HEK293 (cell line): ENCODE measurements at regions not wholly inside any gene's neighbourhood (a gene's known extent, or its start where the extent isn't known, plus 50 kb on each side); places are given as distances from the start of the nearest gene placed in this dataset.

Experiments used
- CTCF ChIA-PET: fragments of 350-600 bp; formaldehyde crosslinking; extraction: SDS; loops from one replicate; lab custom pipeline; 2021; ENCODE audit warnings: antibody characterized with exemption; lab: Yijun Ruan, JAX
- POLR2A ChIA-PET: fragments of 300-600 bp; formaldehyde crosslinking; extraction: SDS; loops from one replicate; lab custom pipeline; 2020; ENCODE audit warnings: antibody characterized with exemption, inconsistent platforms; lab: Yijun Ruan, JAX
- H3K27ac ChIP-seq: fragments of 200-500 bp; sonication (Bioruptor generic); 2 replicates; pipeline ENCODE4 v1.5.1; 2014; ENCODE audit warnings: low read depth, low read length, control low read depth, inconsistent platforms; ENCODE audit errors: extremely low read depth
- H3K36me3 ChIP-seq, 2 experiments: fragments of 200-500 bp in 1 of 2; sonication (Bioruptor generic) in 1 of 2; 1 replicate in 1 of 2; 2 replicates in 1 of 2; pipeline ENCODE4 v1.5.1; 2014 to 2017; ENCODE audit warnings: inconsistent platforms in 2 of 2, low read length in 2 of 2; ENCODE audit not compliant: control insufficient read depth in 2 of 2, insufficient read depth in 1 of 2
- H3K4me1 ChIP-seq: fragments of 200-500 bp; sonication (Bioruptor generic); 2 replicates; pipeline ENCODE4 v1.5.1; 2014; ENCODE audit warnings: mild to moderate bottlenecking, low read length, inconsistent platforms; ENCODE audit not compliant: control insufficient read depth, insufficient read depth
- H3K4me3 ChIP-seq: 2 replicates; pipeline ENCODE4 v1.5.1; 2011; ENCODE audit warnings: low read depth, mild to moderate bottlenecking, control low read depth, low read length, moderate library complexity
- H3K9me3 ChIP-seq: fragments of 200-500 bp; sonication (Bioruptor generic); 2 replicates; pipeline ENCODE4 v1.5.1; 2014; ENCODE audit warnings: low read depth, low read length, inconsistent platforms; ENCODE audit not compliant: control insufficient read depth, insufficient read depth
- CTCF ChIP-seq: fragments of 450-650 bp; formaldehyde crosslinking; IDR thresholded peaks from 2 replicates; pipeline ENCODE4 v1.5.1; 2016; ENCODE audit warnings: missing biosample characterization, missing genetic modification characterization
- HIC1 ChIP-seq: fragments of 450-650 bp; formaldehyde crosslinking; IDR thresholded peaks from 2 replicates; pipeline ENCODE4 v1.5.1; 2016; ENCODE audit warnings: missing biosample characterization, missing genetic modification characterization
- MYNN ChIP-seq: fragments of 450-650 bp; formaldehyde crosslinking; IDR thresholded peaks from 2 replicates; pipeline ENCODE4 v1.5.1; 2016; ENCODE audit warnings: missing biosample characterization, missing genetic modification characterization, borderline replicate concordance
- PRDM6 ChIP-seq: fragments of 450-650 bp; formaldehyde crosslinking; IDR thresholded peaks from 2 replicates; pipeline ENCODE4 v1.5.1; 2017; ENCODE audit warnings: missing biosample characterization, missing genetic modification characterization
- YY1 ChIP-seq: fragments of 450-650 bp; formaldehyde crosslinking; IDR thresholded peaks from 2 replicates; pipeline ENCODE4 v1.5.1; 2018; ENCODE audit warnings: missing biosample characterization, missing genetic modification characterization
- ZBTB20 ChIP-seq: fragments of 450-650 bp; formaldehyde crosslinking; IDR thresholded peaks from 2 replicates; pipeline ENCODE4 v1.5.1; 2016; ENCODE audit warnings: missing biosample characterization, missing genetic modification characterization
- ZNF274 ChIP-seq, 2 experiments: fragments of 200-500 bp in 1 of 2; fragments of 450-650 bp in 1 of 2; sonication (Bioruptor generic) in 1 of 2; formaldehyde crosslinking in 1 of 2; IDR thresholded peaks; 2 replicates each; pipeline versions ENCODE4 v1.5.1 to v1.6.1; 2014 to 2016; ENCODE audit warnings: borderline replicate concordance in 1 of 2, inconsistent platforms in 1 of 2, low read length in 1 of 2, missing biosample characterization in 1 of 2, missing genetic modification characterization in 1 of 2
- ZNF341 ChIP-seq: fragments of 450-650 bp; formaldehyde crosslinking; IDR thresholded peaks from 2 replicates; pipeline ENCODE4; 2016; ENCODE audit warnings: low read depth, missing biosample characterization, missing genetic modification characterization
- ZNF354C ChIP-seq: fragments of 450-650 bp; formaldehyde crosslinking; IDR thresholded peaks from 2 replicates; pipeline ENCODE4 v1.5.1; 2016; ENCODE audit warnings: missing biosample characterization, missing genetic modification characterization, low read depth, borderline replicate concordance
- ZNF48 ChIP-seq: fragments of 450-650 bp; formaldehyde crosslinking; IDR thresholded peaks from 2 replicates; pipeline ENCODE4 v1.5.1; 2016; ENCODE audit warnings: missing biosample characterization, missing genetic modification characterization
- ZNF529 ChIP-seq: fragments of 450-650 bp; formaldehyde crosslinking; IDR thresholded peaks from 2 replicates; pipeline ENCODE4 v1.5.1; 2017; ENCODE audit warnings: missing genetic modification characterization, missing biosample characterization; ENCODE audit not compliant: insufficient replicate concordance
- ZNF654 ChIP-seq: fragments of 450-650 bp; formaldehyde crosslinking; IDR thresholded peaks from 2 replicates; pipeline ENCODE4 v1.5.1; 2016; ENCODE audit warnings: low read depth, missing biosample characterization, missing genetic modification characterization
- ZNF768 ChIP-seq: fragments of 450-650 bp; formaldehyde crosslinking; IDR thresholded peaks from 2 replicates; pipeline ENCODE4 v1.5.1; 2018; ENCODE audit warnings: missing biosample characterization, mild to moderate bottlenecking, missing genetic modification characterization
- ZNF777 ChIP-seq: fragments of 450-650 bp; formaldehyde crosslinking; IDR thresholded peaks from 2 replicates; pipeline ENCODE4 v1.5.1; 2017; ENCODE audit warnings: missing biosample characterization, missing genetic modification characterization, borderline replicate concordance

GRCh38 chr22:33219648-33220384, 161.6 kb upstream of the SYN3 start:
- H3K9me3 ChIP-seq: no peaks in the 10 kb centered on the region
- no peak overlapping the region for H3K4me3 ChIP-seq
- H3K27ac ChIP-seq: no peak overlapping the region
- H3K36me3 ChIP-seq: no peaks in the 10 kb centered on the region
- TF ChIP-seq ZNF48 (tag by site-specific recombination) (no peak), PRDM6 (no peak), MYNN (no peak), ZNF529 (tag by site-specific recombination) (no peak)
- TF ChIP-seq, all 188 proteins: peak for 0
- CTCF ChIA-PET: interaction anchor here (5.0 kb wide), 1 partner anchor 9 kb away, joined by 23 read pairs; no protein-coding TSS in a partner anchor
- POLR2A ChIA-PET: no interaction called here
- H3K4me1 ChIP-seq: no peaks in the 10 kb centered on the region

- CTCF ChIA-PET: interaction anchor here (0.6 to 2.3 kb wide), 5 partner anchors 9 to 553 kb away, joined by 3 to 8 read pairs (median 4); no protein-coding TSS in a partner anchor
- POLR2A ChIA-PET: no interaction called here
- Histone ChIP-seq H3K9me3 (no peaks in the 10 kb centered on the region), H3K4me1 (no peaks in the 10 kb centered on the region), H3K27ac (no peak overlapping the region), H3K36me3 (no peaks in the 10 kb centered on the region)
- TF ChIP-seq ZNF341 (tag by site-specific recombination): no peak
- TF ChIP-seq ZNF777 (tag by site-specific recombination): no peak
- TF ChIP-seq ZNF274 (IDR thresholded peaks at IDR 0.05; ENCODE audit: low read length): no peak
- TF ChIP-seq ZNF274 (tag by site-specific recombination; IDR thresholded peaks at IDR 0.05; ENCODE audit: borderline replicate concordance): no peak
- no peak for TF ChIP-seq HIC1 (tag by site-specific recombination)
- TF ChIP-seq ZNF354C (tag by site-specific recombination): no peak
- TF ChIP-seq, all 188 proteins: peak for 0
- H3K4me3 ChIP-seq: no peak overlapping the region
These were observed 155.3 kb upstream of the SYN3 start for GRCh38 chr22:33213383-33214075.

- POLR2A ChIA-PET: no interaction called here
These were observed 152.0 kb upstream of the SYN3 start for GRCh38 chr22:33209930-33210784.

More at GRCh38 chr22:33209930-33210784, 152.0 kb upstream of the SYN3 start:
- H3K9me3 ChIP-seq: no peaks in the 10 kb centered on the region
- H3K4me1 ChIP-seq: no peaks in the 10 kb centered on the region
- no peak overlapping the region for H3K27ac ChIP-seq
- TF ChIP-seq CTCF (tag by site-specific recombination) (peak; percentile 53; the same call in 1 of the 2 replicates), ZBTB20 (peak; percentile 26; the same call in 1 of the 2 replicates), ZNF654 (tag by site-specific recombination) (peak; percentile 85), ZNF768 (tag by site-specific recombination) (no peak), YY1 (tag by site-specific recombination) (no peak)
- TF ChIP-seq, all 188 proteins: peak for 3
- Histone ChIP-seq H3K36me3 (no peaks in the 10 kb centered on the region), H3K4me3 (no peak overlapping the region)
- CTCF ChIA-PET: interaction anchor here (0.6 to 4.0 kb wide), 34 partner anchors 9 to 1233 kb away, joined by 3 to 33 read pairs (median 4); partner anchors contain the start of gene SYN3
